ENCODE measurements at regions not wholly inside any gene's neighbourhood (a gene's known extent, or its start where the extent isn't known, plus 50 kb on each side); places are given as distances from the start of the nearest gene placed in this dataset.

- Mint-ChIP-seq H3K27ac (no peak overlapping the region), H3K9me3 (ENCODE audit: insufficient read depth) (no peaks in the 10 kb centered on the region), H3K4me3 (no peak overlapping the region), H3K27me3 (peaks cover 48% of the 10 kb centered on the region), H3K4me1 (peaks cover 7% of the 10 kb centered on the region)
- intact Hi-C loops (cut with micrococcal nuclease) = no loop called here
- CTCF ChIA-PET = interaction anchor here (0.7 to 7.2 kb wide), 6 partner anchors 13 to 1206 kb away, joined by 3 to 112 read pairs (median 27); no protein-coding TSS in a partner anchor
- DNase-seq (no peak), ATAC-seq (ENCODE audit: low read depth) (no peak)
- Histone ChIP-seq H3K4me1 (ENCODE audit: control insufficient read depth in 2 of 2, insufficient read depth in 2 of 2, low read length in 2 of 2) (peaks cover 9 to 11% of the 10 kb centered on the region in 2 donors), H3K79me2 (ENCODE audit: control insufficient read depth, insufficient read depth, low read length) (no peaks in the 10 kb centered on the region), H3K9ac (ENCODE audit: low read length) (no peak overlapping the region), H3K27me3 (replicated peaks in 1 of 4; ENCODE audit: control extremely low read depth in 1 of 4, control insufficient read depth in 3 of 4, insufficient read depth in 4 of 4, low read length in 3 of 4) (peaks cover 0 to 16% (median 5%) of the 10 kb centered on the region in 4 experiments), H3K4me3 (ENCODE audit: control extremely low read depth in 1 of 5, extremely low read depth in 1 of 5, insufficient read depth in 1 of 5, low read depth in 2 of 5, low read length in 4 of 5) (no peak overlapping the region), H3K9me3 (ENCODE audit: control extremely low read depth in 1 of 3, control insufficient read depth in 2 of 3, insufficient read depth in 1 of 3, low read length in 2 of 3) (no peaks in the 10 kb centered on the region), H3K27ac (ENCODE audit: low read length in 2 of 2) (no peak overlapping the region), H4K20me1 (ENCODE audit: control insufficient read depth, insufficient read depth, low read length, poor library complexity, severe bottlenecking) (no peaks in the 10 kb centered on the region), H3K4me2 (replicated peaks; ENCODE audit: low read depth, low read length, poor library complexity, severe bottlenecking) (no peak overlapping the region), H3K36me3 (replicated peaks in 1 of 2; ENCODE audit: control extremely low read depth in 1 of 2, control insufficient read depth in 1 of 2, extremely low read depth in 1 of 2, insufficient read depth in 2 of 2, low read length in 1 of 2) (no peaks in the 10 kb centered on the region), H2AFZ (ENCODE audit: insufficient read depth, low read depth, low read length, poor library complexity, severe bottlenecking) (no peak overlapping the region)
- POLR2A ChIA-PET = no interaction called here
- no CpG with 5 or more reads among the region's 1 CpG for WGBS (ENCODE audit: insufficient coverage)
- TF ChIP-seq CTCF (IDR thresholded peaks at IDR 0.05) (no peak), EZH2 (IDR thresholded peaks at IDR 0.05; ENCODE audit: borderline replicate concordance, insufficient read depth, low read depth, low read length, poor library complexity, severe bottlenecking) (no peak)
Measured at GRCh38 chr4:140255927-140256326, 101.9 kb upstream of the MAML3 start.

DNA sequence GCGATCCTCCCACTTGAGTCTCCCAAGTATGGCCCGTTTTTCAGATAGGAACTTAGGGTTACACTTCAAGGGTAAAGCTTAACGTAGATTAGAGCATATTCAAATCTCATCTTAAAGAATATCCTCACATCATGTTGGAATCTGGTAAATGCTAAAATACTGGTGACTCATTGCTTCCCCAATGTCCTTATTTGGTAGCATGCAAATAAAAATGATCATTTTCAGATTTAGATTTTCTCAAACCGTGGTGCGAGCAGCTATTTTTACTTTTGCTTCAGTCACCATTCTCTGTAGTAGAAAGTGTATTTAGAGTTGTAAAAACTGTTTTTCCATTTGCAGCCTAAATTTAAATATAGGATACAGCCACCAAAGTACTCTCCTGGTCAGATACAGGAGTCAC, 101.5 kb upstream of the MAML3 start:
- Histone ChIP-seq H3K4me1 (ENCODE audit: control insufficient read depth in 2 of 2, insufficient read depth in 2 of 2, low read length in 2 of 2) (peaks cover 9 to 11% of the 10 kb centered on the region in 2 donors), H3K27me3 (replicated peaks in 1 of 4; ENCODE audit: control extremely low read depth in 1 of 4, control insufficient read depth in 3 of 4, insufficient read depth in 4 of 4, low read length in 3 of 4) (peaks cover 0 to 16% (median 5%) of the 10 kb centered on the region in 4 experiments), H2AFZ (ENCODE audit: insufficient read depth, low read depth, low read length, poor library complexity, severe bottlenecking) (no peak overlapping the region), H3K79me2 (ENCODE audit: control insufficient read depth, insufficient read depth, low read length) (no peaks in the 10 kb centered on the region), H3K4me3 (ENCODE audit: control extremely low read depth in 1 of 5, extremely low read depth in 1 of 5, insufficient read depth in 1 of 5, low read depth in 2 of 5, low read length in 4 of 5) (no peak overlapping the region), H3K9me3 (ENCODE audit: control extremely low read depth in 1 of 3, control insufficient read depth in 2 of 3, insufficient read depth in 1 of 3, low read length in 2 of 3) (no peaks in the 10 kb centered on the region), H4K20me1 (ENCODE audit: control insufficient read depth, insufficient read depth, low read length, poor library complexity, severe bottlenecking) (no peaks in the 10 kb centered on the region), H3K4me2 (replicated peaks; ENCODE audit: low read depth, low read length, poor library complexity, severe bottlenecking) (no peak overlapping the region), H3K27ac (ENCODE audit: low read length in 2 of 2) (no peak overlapping the region), H3K9ac (ENCODE audit: low read length) (no peak overlapping the region), H3K36me3 (replicated peaks in 1 of 2; ENCODE audit: control extremely low read depth in 1 of 2, control insufficient read depth in 1 of 2, extremely low read depth in 1 of 2, insufficient read depth in 2 of 2, low read length in 1 of 2) (no peaks in the 10 kb centered on the region)
- DNase-seq (no peak), ATAC-seq (ENCODE audit: low read depth) (no peak)
- Mint-ChIP-seq H3K9me3 (ENCODE audit: insufficient read depth) (no peaks in the 10 kb centered on the region), H3K27ac (no peak overlapping the region), H3K4me3 (no peak overlapping the region), H3K4me1 (peaks cover 7% of the 10 kb centered on the region), H3K27me3 (peaks cover 52% of the 10 kb centered on the region)
- POLR2A ChIA-PET = no interaction called here
- WGBS (ENCODE audit: insufficient coverage) = no CpG with 5 or more reads among the region's 5 CpGs
- TF ChIP-seq CTCF (IDR thresholded peaks at IDR 0.05) (no peak), EZH2 (IDR thresholded peaks at IDR 0.05; ENCODE audit: borderline replicate concordance, insufficient read depth, low read depth, low read length, poor library complexity, severe bottlenecking) (no peak)
- CTCF ChIA-PET = interaction anchor here (0.7 to 7.2 kb wide), 11 partner anchors 9 to 1206 kb away, joined by 3 to 112 read pairs (median 8); no protein-coding TSS in a partner anchor
- intact Hi-C loops (cut with micrococcal nuclease) = no loop called here

All from B cell (primary cell).